GM18511 (cell line): ENCODE measurements at regions not wholly inside any gene's neighbourhood (a gene's known extent, or its start where the extent isn't known, plus 50 kb on each side); places are given as distances from the start of the nearest gene placed in this dataset.
"Not testable (repeated sequence)": the region's sequence is repeated elsewhere in the genome, so short reads cannot be mapped to it uniquely, and the experiment has no call there.

ENCODE experiments used
- ATAC-seq: cut with Tn5 transposase; IDR thresholded peaks from one replicate; pipeline ENCODE4 v1.9.1; 2021; ENCODE audit warnings: mild to moderate bottlenecking, moderate library complexity; ENCODE audit not compliant: unreplicated experiment

DNA sequence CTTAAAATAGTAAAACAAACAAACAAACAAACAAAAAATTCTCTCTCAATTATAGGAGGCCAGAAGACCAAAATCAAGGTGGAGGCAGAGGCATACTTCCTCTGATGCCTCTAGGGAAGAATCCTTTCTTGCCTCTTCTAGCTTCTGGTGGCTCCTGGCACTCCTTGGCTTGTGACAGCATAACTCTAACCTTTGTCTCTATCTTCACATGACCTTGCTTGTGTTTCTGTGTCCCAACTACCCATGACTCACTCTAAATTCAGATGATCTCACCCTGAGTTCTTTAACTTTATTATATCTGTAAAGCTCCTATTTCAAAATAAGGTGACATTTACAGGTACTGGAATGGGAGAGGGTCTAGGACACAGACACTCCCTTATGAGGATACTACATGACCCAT is 88.3 kb upstream of the ANTXRL start:
- no peak for ATAC-seq

DNA sequence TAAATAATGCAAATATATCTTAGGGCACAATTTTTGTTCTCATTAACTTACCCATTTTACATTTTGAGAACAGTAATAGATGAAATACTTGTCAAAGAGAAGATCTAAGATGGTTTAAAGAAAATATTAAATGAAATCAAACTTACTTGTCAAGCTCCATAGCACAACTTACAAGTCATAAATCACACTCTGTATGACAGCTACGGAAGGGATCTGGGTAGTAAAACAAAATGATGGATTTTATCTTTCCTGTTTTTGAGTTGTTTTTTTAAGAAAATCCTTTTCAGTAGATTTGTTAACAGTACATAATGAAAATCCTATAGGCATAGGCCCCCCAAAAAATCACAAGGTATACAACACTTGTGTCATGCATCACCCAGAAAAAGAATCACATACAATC is 84.4 kb upstream of the ANTXRL start:
- ATAC-seq: not testable (repeated sequence)

GRCh38 chr10:46204482-46205102 is 82.2 kb upstream of the ANTXRL start:
- ATAC-seq: not testable (repeated sequence)

GRCh38 chr10:46210427-46210826 is 76.4 kb upstream of the ANTXRL start:
- ATAC-seq: not testable (repeated sequence)

DNA sequence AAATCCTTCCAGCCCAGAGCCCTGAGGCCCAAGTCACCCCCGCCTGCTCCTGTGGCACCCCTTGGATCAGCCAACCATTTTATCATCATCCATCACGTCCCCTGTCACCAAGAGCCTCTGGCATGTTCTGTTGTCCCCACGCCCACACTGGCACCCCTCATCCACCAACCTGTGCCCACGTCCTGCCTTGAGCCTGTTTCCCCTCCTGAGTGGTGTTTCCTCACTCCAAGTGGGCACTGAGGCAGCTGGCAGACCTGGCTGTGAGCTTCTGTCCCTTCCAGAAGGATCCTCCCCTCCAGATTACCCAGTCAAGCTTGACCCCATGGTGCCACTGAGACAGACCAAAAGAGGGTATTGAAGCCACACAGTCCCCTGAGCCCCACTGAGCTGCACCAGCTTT is 71.4 kb upstream of the ANTXRL start:
- no peak for ATAC-seq

GRCh38 chr10:46216003-46216634 is 70.7 kb upstream of the ANTXRL start:
- ATAC-seq: no peak

GRCh38 chr10:46216836-46217751 is 69.7 kb upstream of the ANTXRL start:
- no peak for ATAC-seq

DNA sequence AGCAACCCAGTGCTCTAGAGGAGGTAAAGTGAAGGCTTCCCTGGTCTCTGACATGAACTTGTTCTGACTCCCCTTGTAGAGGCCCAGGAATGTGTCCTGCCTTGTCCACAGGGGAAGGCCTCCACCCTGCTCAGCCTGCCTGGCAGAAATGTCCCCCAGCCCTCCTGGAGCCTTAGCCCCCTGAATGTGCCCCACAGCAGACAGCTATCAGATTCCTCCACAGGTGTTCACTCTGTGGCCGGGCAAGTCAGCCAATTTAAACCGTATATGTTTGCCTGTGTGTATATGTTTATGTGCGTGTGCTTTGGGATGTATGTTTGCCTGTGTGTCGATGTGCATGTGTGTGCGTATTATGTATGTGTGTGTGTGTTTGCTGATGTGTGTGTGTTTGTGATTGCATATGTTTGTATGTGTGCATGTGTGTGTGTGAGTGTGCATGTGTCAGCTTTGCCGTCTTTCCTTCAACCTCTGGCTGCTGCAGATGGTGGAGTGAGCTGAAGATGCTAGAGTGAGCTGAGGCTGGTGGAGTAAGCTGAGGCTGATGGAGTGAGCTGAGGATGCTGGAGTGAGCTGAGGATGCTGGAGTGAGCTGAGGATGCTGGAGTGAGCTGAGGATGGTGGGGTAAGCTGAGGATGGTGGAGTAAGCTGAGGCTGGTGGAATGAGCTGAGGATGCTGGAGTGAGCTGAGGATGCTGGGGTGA is 68.9 kb upstream of the ANTXRL start:
- no peak for ATAC-seq

DNA sequence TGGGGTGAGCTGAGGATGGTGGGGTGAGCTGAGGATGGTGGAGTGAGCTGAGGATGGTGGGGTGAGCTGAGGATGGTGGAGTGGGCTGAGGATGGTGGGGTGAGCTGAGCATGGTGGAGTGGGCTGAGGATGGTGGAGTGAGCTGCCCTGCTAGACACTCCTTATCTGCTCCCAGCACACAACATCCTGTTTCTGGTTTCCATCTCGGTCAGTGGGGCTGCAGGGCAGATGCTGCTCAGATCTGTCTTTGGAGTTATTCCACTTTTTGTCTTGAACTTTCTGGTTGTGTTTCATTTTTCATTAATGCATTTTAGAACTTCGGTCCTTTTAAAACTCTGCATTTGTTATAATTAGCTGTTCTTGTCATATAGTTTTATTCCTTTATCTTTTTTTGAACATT is 67.9 kb upstream of the ANTXRL start:
- no peak for ATAC-seq

- ATAC-seq: not testable (repeated sequence)
Measured at GRCh38 chr10:46219431-46219990, 67.3 kb upstream of the ANTXRL start.

GRCh38 chr10:46220187-46220586 is 66.6 kb upstream of the ANTXRL start:
- no peak for ATAC-seq

DNA sequence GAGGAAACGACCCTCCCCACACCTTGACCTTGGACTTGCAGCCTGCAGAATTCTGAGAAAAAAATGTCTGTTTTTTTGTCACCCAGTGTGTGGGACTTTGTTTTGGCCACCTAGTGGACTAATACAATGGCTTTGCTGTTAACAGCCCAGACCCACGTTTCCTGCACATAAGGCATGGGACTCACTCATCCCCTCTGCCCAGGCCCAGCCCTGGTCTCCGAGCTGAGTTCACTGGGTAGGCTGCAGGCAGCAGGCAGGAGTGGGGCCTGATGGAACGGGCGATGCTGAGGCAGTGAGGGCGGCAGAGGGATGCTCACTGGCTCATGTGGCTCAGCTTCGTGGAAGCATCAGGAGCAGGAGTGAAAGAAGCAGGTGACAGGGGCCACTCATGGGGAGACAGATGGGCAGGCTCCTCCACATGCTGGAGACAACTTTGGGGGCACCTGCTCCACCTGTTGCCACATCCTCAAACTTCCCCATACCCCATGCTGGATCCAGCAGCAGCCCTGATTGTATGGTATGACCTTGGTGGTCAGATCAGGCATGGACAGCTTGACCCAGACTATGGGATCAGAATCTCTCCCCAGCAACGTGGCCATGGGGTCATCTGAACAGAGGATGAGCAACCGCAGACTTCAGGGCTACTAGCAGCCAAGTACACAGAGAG is 65.8 kb upstream of the ANTXRL start:
- ATAC-seq: no peak

DNA sequence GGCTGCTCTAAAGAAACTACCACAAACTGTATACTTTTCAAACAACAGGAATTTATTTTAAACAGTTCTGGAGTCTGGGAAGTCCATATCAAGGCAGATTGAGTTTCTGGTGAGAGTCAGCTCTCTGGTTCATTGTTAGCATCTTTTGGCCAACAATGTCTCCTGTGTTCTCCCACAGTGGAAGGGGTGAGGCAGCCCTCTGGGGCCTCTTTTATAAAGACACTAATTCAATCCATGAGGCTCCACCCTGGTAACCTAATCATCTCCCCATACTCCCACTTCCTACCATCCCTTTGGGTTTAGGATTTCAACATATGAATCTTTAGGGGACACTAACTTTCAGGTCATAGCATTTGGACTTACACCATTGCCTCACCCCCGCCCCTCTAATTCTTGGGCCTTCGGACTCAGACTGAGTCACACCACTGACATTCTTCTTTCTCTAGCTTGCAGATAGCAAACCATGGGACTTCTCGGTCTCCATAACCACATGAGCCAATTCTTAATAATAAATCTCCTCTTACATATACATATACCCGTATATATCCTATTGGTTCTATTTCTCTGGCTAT is 64.3 kb upstream of the ANTXRL start:
- no peak for ATAC-seq

DNA sequence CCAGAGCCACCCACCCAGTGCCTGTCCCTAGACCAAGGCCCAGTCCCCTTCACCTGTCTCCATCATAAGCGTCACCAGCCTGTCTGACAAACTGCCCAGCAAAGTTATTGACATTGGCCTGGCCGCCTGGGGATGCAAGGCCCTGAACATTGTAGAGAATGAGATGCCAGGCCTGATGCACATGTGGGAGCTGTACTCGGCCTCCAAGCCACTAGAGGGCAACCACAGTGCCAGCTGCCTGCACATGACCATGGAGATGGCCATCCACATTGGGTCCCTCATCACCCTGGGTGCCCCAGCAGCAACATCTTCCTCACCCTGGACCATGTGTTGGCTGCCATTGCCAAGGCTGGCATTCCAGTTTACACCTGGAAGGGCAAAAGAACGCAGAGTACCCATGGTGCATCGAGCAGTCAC is 63.7 kb upstream of the ANTXRL start:
- no peak for ATAC-seq

- ATAC-seq: no peak
Measured at GRCh38 chr10:46223626-46224413, 63.0 kb upstream of the ANTXRL start.

DNA sequence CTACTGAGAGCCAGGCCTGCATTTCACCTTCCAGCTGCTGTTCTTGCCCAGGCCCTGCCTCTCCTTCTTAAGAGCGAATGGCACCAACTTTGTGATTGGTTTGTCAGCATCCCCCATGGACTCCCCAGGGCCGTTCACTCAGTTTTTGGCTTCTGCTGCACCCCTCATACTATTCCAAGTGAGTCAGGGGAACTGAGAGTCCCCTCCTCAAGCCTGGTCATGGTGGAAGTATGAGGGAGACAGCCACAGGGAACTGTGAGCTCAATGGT is 62.4 kb upstream of the ANTXRL start:
- ATAC-seq: no peak

- ATAC-seq: no peak
Measured at GRCh38 chr10:46225597-46225996, 61.2 kb upstream of the ANTXRL start.

GRCh38 chr10:46226232-46226631 is 60.6 kb upstream of the ANTXRL start:
- ATAC-seq: no peak

DNA sequence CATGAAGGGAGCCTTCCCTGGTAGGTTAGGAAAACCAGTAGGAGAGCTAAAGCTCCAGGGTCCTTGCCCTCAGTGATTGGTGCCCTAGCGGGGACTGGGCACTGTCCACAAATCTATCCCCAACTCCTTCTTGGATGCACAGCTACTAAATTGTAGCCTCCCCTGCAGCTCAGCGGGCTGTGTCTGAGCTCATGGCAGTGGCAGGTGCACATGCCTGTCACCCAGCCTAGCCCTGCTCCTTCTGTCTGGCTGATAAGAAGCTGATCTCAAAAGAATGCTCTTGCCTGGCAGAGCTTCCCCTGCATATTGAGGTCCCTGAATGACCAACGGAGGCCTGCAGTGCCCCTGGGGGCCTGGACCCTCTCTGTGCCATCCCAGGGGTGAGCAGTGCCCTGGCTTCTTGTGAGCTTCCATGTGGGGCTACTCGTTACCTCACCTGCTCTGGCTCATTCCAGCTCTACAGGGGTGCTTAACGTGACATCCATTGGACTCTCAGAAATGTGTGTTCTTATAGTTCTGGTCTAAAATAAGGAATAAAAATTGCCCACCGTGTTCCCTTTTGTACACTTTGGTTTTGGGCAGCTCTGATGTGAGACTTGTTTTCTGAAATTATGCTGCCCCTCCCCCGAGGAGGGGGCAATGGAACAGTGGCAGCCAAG is 59.8 kb upstream of the ANTXRL start:
- ATAC-seq: no peak
